OCI-LY7 (cell line): ENCODE measurements at regions not wholly inside any gene's neighbourhood (a gene's known extent, or its start where the extent isn't known, plus 50 kb on each side); places are given as distances from the start of the nearest gene placed in this dataset.

Source experiments
- BruUV-seq: library from RNA; stranded (reverse); fragments of 400-500 nt; replicated peaks from 2 replicates; lab custom pipeline; 2021; lab: Mats Ljungman, UMichigan
- CTCF ChIA-PET: fragments of 300-600 bp; sonication (Branson Sonifier 250); formaldehyde crosslinking; loops from one replicate; lab custom pipeline; 2022; ENCODE audit warnings: antibody characterized with exemption; ENCODE audit not compliant: unreplicated experiment; lab: Charles Lee
- POLR2A ChIA-PET: fragments of 300-600 bp; sonication (Branson Sonifier 250); formaldehyde crosslinking; loops from one replicate; lab custom pipeline; 2022; ENCODE audit warnings: antibody characterized with exemption; lab: Charles Lee
- DNase-seq: peaks from one replicate; pipeline ENCODE4 v3.0.0-alpha.2; 2015; ENCODE audit warnings: low spot score
- H2AFZ ChIP-seq: fragments of 200-600 bp; sonication (generic), shearing (Covaris generic); 2 replicates; pipeline ENCODE4 v1.6.1; 2014; ENCODE audit warnings: mild to moderate bottlenecking, antibody characterized with exemption, low read length, moderate library complexity
- H3K27ac ChIP-seq: fragments of 200-600 bp; sonication (generic); 2 replicates; pipeline ENCODE4 v1.5.1; 2014; ENCODE audit warnings: mixed run types, low read depth, mild to moderate bottlenecking, moderate library complexity, low read length, inconsistent platforms; ENCODE audit not compliant: poor library complexity, severe bottlenecking
- H3K36me3 ChIP-seq: fragments of 200-600 bp; sonication (generic); 2 replicates; pipeline ENCODE4 v1.6.1; 2014; ENCODE audit warnings: mild to moderate bottlenecking, antibody characterized with exemption, low read length, moderate library complexity, mixed read lengths; ENCODE audit not compliant: insufficient read depth
- H3K4me1 ChIP-seq: fragments of 200-600 bp; sonication (generic); 2 replicates; pipeline ENCODE4 v1.5.1; 2014; ENCODE audit warnings: mild to moderate bottlenecking, low read length; ENCODE audit not compliant: insufficient read depth, poor library complexity, severe bottlenecking
- H3K4me2 ChIP-seq: fragments of 200-600 bp; sonication (generic); 2 replicates; pipeline ENCODE4 v1.6.1; 2014; ENCODE audit warnings: mild to moderate bottlenecking, low read length
- H3K4me3 ChIP-seq: fragments of 200-600 bp; sonication (generic); 2 replicates; pipeline ENCODE4 v1.5.1; 2014; ENCODE audit warnings: mild to moderate bottlenecking, low read depth, low read length; ENCODE audit not compliant: poor library complexity, severe bottlenecking
- H3K79me2 ChIP-seq: fragments of 200-600 bp; sonication (generic); 2 replicates; pipeline ENCODE4 v1.6.1; 2016; ENCODE audit warnings: low read depth, mild to moderate bottlenecking, low read length, moderate library complexity, mixed read lengths; ENCODE audit not compliant: insufficient read depth
- H3K9me2 ChIP-seq: fragments of 200-600 bp; sonication (generic); 2 replicates; pipeline ENCODE4 v1.6.1; 2016; ENCODE audit warnings: mild to moderate bottlenecking, low read length, mixed read lengths; ENCODE audit not compliant: insufficient read depth
- H3K9me3 ChIP-seq: fragments of 200-600 bp; sonication (generic); 2 replicates; pipeline ENCODE4 v1.6.1; 2014; ENCODE audit warnings: mild to moderate bottlenecking, mixed run types, low read length, mixed read lengths
- H4K20me1 ChIP-seq: fragments of 200-600 bp; sonication (generic); 2 replicates; pipeline ENCODE4 v1.6.1; 2014; ENCODE audit warnings: mild to moderate bottlenecking, antibody characterized with exemption, low read length, moderate library complexity, mixed read lengths; ENCODE audit not compliant: insufficient read depth
- EZH2phosphoT487 ChIP-seq: fragments of 200-600 bp; sonication (generic); IDR thresholded peaks from 2 replicates; pipeline ENCODE4 v1.6.1; 2018; ENCODE audit warnings: low read depth, borderline replicate concordance, mild to moderate bottlenecking, mixed run types, antibody characterized with exemption, low read length, moderate library complexity, mixed read lengths
- intact Hi-C: fragments of 100-400 bp; cut with micrococcal nuclease; formaldehyde crosslinking; loops from one replicate; pipeline ENCODE4 v1.10.0; 2022; ENCODE audit not compliant: unreplicated experiment
- TF ChIP-seq, protein P1 (sequence below): fragments of 200-600 bp; sonication (generic); conservative IDR thresholded peaks from 2 replicates; pipeline ENCODE4 v1.5.1; 2014; ENCODE audit warnings: mild to moderate bottlenecking, antibody characterized with exemption, low read length, moderate library complexity, mixed read lengths

DNA sequence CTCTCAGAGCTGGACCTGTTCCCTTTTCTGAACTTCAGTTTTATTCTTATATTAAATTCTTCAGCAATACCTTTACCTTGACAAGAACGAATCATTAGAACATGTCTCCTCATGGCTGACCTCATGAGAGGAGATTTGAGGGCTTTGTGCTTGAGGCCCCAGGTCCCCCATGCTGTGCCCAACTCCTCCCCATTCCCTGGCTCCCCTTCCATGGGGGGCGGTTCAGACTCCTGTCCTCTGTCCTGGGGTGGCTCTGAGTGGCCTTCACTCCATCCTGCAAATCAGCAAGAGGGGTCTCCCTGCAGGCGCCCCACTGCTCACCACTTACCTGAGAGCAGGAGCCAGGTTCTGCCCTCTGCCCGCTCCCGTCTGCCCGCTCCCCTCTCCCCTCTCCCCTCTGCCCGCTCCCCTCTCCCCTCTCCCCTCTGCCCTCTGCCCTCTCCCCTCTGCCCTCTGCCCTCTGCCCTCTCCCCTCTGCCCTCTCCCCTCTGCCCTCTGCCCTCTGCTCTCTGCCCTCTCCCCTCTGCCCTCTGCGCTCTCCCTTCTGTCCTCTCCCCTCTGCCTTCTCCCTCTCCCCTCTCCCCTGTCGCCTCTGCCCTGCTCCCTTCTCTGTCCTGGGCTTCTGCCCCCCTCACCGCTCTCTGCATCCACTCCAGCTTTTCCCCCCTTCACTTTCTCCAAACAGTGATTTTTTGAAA lies 98.7 kb upstream of the ALKAL2 start:
- Histone ChIP-seq H3K79me2 (no peaks in the 10 kb centered on the region), H3K4me2 (no peak overlapping the region), H3K4me3 (no peak overlapping the region), H3K36me3 (no peaks in the 10 kb centered on the region), H3K27ac (no peak overlapping the region), H3K9me2 (no peaks in the 10 kb centered on the region), H3K4me1 (no peaks in the 10 kb centered on the region), H3K9me3 (no peaks in the 10 kb centered on the region), H4K20me1 (no peaks in the 10 kb centered on the region), H2AFZ (no peak overlapping the region)
- intact Hi-C loops = no loop called here
- CTCF ChIA-PET = no interaction called here
- POLR2A ChIA-PET = no interaction called here
- DNase-seq = no peak
- no TSS peak for BruUV-seq
- TF ChIP-seq EZH2phosphoT487 = no peak
- TF ChIP-seq, protein P1, sequence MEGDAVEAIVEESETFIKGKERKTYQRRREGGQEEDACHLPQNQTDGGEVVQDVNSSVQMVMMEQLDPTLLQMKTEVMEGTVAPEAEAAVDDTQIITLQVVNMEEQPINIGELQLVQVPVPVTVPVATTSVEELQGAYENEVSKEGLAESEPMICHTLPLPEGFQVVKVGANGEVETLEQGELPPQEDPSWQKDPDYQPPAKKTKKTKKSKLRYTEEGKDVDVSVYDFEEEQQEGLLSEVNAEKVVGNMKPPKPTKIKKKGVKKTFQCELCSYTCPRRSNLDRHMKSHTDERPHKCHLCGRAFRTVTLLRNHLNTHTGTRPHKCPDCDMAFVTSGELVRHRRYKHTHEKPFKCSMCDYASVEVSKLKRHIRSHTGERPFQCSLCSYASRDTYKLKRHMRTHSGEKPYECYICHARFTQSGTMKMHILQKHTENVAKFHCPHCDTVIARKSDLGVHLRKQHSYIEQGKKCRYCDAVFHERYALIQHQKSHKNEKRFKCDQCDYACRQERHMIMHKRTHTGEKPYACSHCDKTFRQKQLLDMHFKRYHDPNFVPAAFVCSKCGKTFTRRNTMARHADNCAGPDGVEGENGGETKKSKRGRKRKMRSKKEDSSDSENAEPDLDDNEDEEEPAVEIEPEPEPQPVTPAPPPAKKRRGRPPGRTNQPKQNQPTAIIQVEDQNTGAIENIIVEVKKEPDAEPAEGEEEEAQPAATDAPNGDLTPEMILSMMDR = no peak

DNA sequence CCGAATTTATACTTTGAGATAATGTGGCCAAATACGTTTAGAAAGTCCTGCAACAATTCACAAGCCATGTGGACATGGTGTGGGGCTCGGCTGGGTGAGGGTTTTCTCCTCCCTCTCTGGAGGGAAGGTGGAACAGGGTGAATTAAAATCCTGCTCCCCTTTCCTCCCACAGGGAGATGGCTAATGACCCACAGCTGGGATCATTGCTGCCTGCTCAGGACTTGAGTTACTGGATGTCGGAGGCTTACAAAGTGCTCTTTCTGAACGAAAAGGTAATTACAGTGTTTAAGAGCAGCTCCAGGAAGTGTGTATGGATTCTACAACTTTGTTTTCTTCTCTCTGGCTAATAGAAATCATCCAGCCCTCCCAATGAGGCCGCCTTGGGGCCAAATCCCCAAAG lies 97.9 kb upstream of the ALKAL2 start:
- POLR2A ChIA-PET = no interaction called here

DNA sequence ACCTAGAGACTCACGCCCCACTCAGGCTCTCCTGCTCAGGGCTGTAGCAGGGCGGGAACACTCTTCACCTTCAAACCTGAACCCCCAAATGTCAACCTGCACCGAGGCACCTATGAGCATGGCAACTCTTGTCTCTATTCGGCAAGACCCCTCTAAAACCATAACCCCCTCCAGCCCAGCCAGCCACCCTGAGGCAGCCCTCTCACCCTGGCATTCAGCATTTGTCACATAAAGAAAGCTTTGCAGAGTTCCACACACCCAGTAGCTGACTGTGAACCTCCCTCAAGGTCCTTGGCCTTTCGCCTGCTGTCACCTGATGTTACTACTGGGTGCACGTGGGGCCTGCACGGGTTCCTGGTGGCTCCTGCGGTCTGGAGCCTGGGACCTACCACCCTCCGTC lies 97.2 kb upstream of the ALKAL2 start:
- Histone ChIP-seq H3K9me2 (no peaks in the 10 kb centered on the region), H3K4me1 (no peaks in the 10 kb centered on the region), H3K27ac (no peak overlapping the region), H3K4me3 (no peak overlapping the region), H3K36me3 (no peaks in the 10 kb centered on the region), H3K79me2 (no peaks in the 10 kb centered on the region), H2AFZ (no peak overlapping the region), H4K20me1 (no peaks in the 10 kb centered on the region), H3K4me2 (no peak overlapping the region), H3K9me3 (no peaks in the 10 kb centered on the region)
- POLR2A ChIA-PET = no interaction called here
- intact Hi-C loops = no loop called here
- CTCF ChIA-PET = no interaction called here
- no peak for DNase-seq
- no TSS peak for BruUV-seq
- TF ChIP-seq, protein P1 = no peak

More for the DNA sequence above, 97.9 kb upstream of the ALKAL2 start:
- Histone ChIP-seq H3K9me3 (no peaks in the 10 kb centered on the region), H3K4me2 (no peak overlapping the region), H2AFZ (no peak overlapping the region), H3K36me3 (no peaks in the 10 kb centered on the region), H4K20me1 (no peaks in the 10 kb centered on the region), H3K4me1 (no peaks in the 10 kb centered on the region), H3K4me3 (no peak overlapping the region), H3K9me2 (no peaks in the 10 kb centered on the region), H3K79me2 (no peaks in the 10 kb centered on the region), H3K27ac (no peak overlapping the region)
- TF ChIP-seq, protein P1 = no peak
- TF ChIP-seq EZH2phosphoT487 = no peak
- DNase-seq = no peak
- no TSS peak for BruUV-seq
- CTCF ChIA-PET = no interaction called here
- intact Hi-C loops = no loop called here
